HCT116 (cell line): ENCODE measurements at regions not wholly inside any gene's neighbourhood (a gene's known extent, or its start where the extent isn't known, plus 50 kb on each side); places are given as distances from the start of the nearest gene placed in this dataset.

Source experiments
- ATAC-seq: fragments of 200-7000 bp; cut with Tn5 transposase; 2 replicates; pipeline ENCODE4 v1.9.1; 2020; ENCODE audit warnings: mild to moderate bottlenecking, moderate library complexity
- BruUV-seq: library from RNA; stranded (reverse); fragments of 400-500 nt; replicated peaks from 2 replicates; lab custom pipeline; 2021; lab: Mats Ljungman, UMichigan
- CTCF ChIA-PET: fragments of 300-600 bp; sonication (Branson Sonifier 250); formaldehyde crosslinking; loops from one replicate; lab custom pipeline; 2021; ENCODE audit warnings: antibody characterized with exemption; lab: Charles Lee
- POLR2A ChIA-PET: fragments of 300-600, 350-600 bp; sonication (Branson Sonifier 250); formaldehyde crosslinking; loops from one replicate; lab custom pipeline; 2021; ENCODE audit warnings: antibody characterized with exemption; lab: Charles Lee
- RAD21 ChIA-PET, 2 experiments: fragments of 300-600 bp; sonication (Branson Sonifier 250); formaldehyde crosslinking; loops; one replicate each; lab custom pipeline; 2023; ENCODE audit warnings: low total read pairs in 2 of 2; ENCODE audit not compliant: uncharacterized antibody in 2 of 2, unreplicated experiment in 2 of 2, low non-redundant PET in 1 of 2; lab: Charles Lee
- DNase-seq: peaks from one replicate; pipeline ENCODE4 v3.0.0-alpha.2; 2010; ENCODE audit warnings: low read depth, low spot score
- H2AFZ ChIP-seq: fragments of 200-600 bp; shearing (Covaris generic), sonication (generic); 2 replicates; pipeline ENCODE4 v1.6.1; 2017; ENCODE audit warnings: low read depth, mixed run types, mixed read lengths, antibody characterized with exemption, low read length; ENCODE audit not compliant: poor library complexity, severe bottlenecking
- H3K27ac ChIP-seq: 2 replicates; pipeline ENCODE4 v1.5.1; 2012; ENCODE audit warnings: low read depth, low read length
- H3K27me3 ChIP-seq: fragments of 200-600 bp; sonication (generic); 2 replicates; pipeline ENCODE4 v1.6.1; 2016; ENCODE audit warnings: mixed run types, low read length, mixed read lengths; ENCODE audit not compliant: insufficient read depth
- H3K36me3 ChIP-seq, 2 experiments: fragments of 200-500 bp in 1 of 2; fragments of 200-600 bp in 1 of 2; sonication (Bioruptor generic) in 1 of 2; sonication (generic) in 1 of 2; 2 replicates each; pipeline versions ENCODE4 v1.5.1 to v1.6.1; 2014 to 2016; ENCODE audit warnings: low read length in 2 of 2, inconsistent platforms in 1 of 2, mixed read lengths in 1 of 2, mixed run types in 1 of 2; ENCODE audit not compliant: insufficient read depth in 2 of 2, control insufficient read depth in 1 of 2
- H3K4me1 ChIP-seq, 2 experiments: fragments of 200-600 bp in 1 of 2; sonication (generic) in 1 of 2; 2 replicates each; pipeline versions ENCODE4 v1.5.1 to v1.6.1; 2012 to 2017; ENCODE audit warnings: low read length in 2 of 2, inconsistent platforms in 1 of 2, mild to moderate bottlenecking in 1 of 2, mixed read lengths in 1 of 2, mixed run types in 1 of 2, moderate library complexity in 1 of 2; ENCODE audit not compliant: insufficient read depth in 2 of 2, control insufficient read depth in 1 of 2
- H3K4me2 ChIP-seq: fragments of 200-600 bp; sonication (generic); 2 replicates; pipeline ENCODE4 v1.6.1; 2017; ENCODE audit warnings: mixed run types, low read length, mixed read lengths
- H3K4me3 ChIP-seq, 2 experiments: fragments of 200-600 bp in 1 of 2; sonication (generic) in 1 of 2; replicated peaks in 1 of 2; 2 replicates each; pipeline ENCODE4 v1.5.1; 2011 to 2016; ENCODE audit warnings: low read length in 2 of 2, control low read depth in 1 of 2, low read depth in 1 of 2, mild to moderate bottlenecking in 1 of 2, mixed read lengths in 1 of 2, mixed run types in 1 of 2
- H3K79me2 ChIP-seq: fragments of 200-600 bp; sonication (generic); 2 replicates; pipeline ENCODE4 v1.6.1; 2017; ENCODE audit warnings: mild to moderate bottlenecking, mixed run types, low read length, moderate library complexity, mixed read lengths; ENCODE audit not compliant: insufficient read depth
- H3K9ac ChIP-seq: fragments of 200-600 bp; sonication (generic); 2 replicates; pipeline ENCODE4 v1.6.1; 2016; ENCODE audit warnings: low read length, mixed read lengths
- H3K9me2 ChIP-seq: fragments of 200-600 bp; sonication (generic), shearing (Covaris generic); 2 replicates; pipeline ENCODE4 v1.6.1; 2017; ENCODE audit warnings: mixed run types, mild to moderate bottlenecking, moderate library complexity; ENCODE audit not compliant: insufficient read depth
- H3K9me3 ChIP-seq, 2 experiments: fragments of 200-500 bp in 1 of 2; fragments of 200-600 bp in 1 of 2; sonication (Bioruptor generic) in 1 of 2; sonication (generic) in 1 of 2; 2 replicates each; pipeline ENCODE4 v1.6.1; 2014 to 2017; ENCODE audit warnings: low read length in 2 of 2, mixed read lengths in 2 of 2, inconsistent platforms in 1 of 2, low read depth in 1 of 2, mild to moderate bottlenecking in 1 of 2, mixed run types in 1 of 2, moderate library complexity in 1 of 2; ENCODE audit not compliant: control insufficient read depth in 1 of 2, insufficient read depth in 1 of 2
- H4K20me1 ChIP-seq: fragments of 200-600 bp; sonication (generic), shearing (Covaris generic); 2 replicates; pipeline ENCODE4 v1.6.1; 2017; ENCODE audit warnings: mixed run types, mild to moderate bottlenecking, moderate library complexity; ENCODE audit not compliant: insufficient read depth
- CEBPB ChIP-seq: IDR thresholded peaks from 2 replicates; pipeline ENCODE4 v1.6.1; 2012; ENCODE audit warnings: low read depth
- ELF1 ChIP-seq: IDR thresholded peaks from 2 replicates; pipeline ENCODE4 v1.6.1; 2012; ENCODE audit warnings: low read depth, borderline replicate concordance
- SIN3A ChIP-seq: IDR thresholded peaks from 2 replicates; pipeline ENCODE4 v1.6.1; 2012; ENCODE audit warnings: low read depth
- SP1 ChIP-seq: IDR thresholded peaks from 2 replicates; pipeline ENCODE4 v1.6.1; 2012; ENCODE audit warnings: low read depth
- SRF ChIP-seq: IDR thresholded peaks from 2 replicates; pipeline ENCODE4 v1.6.1; 2012; ENCODE audit warnings: low read depth
- intact Hi-C: fragments of 100-400 bp; cut with micrococcal nuclease; formaldehyde crosslinking; loops from 2 replicates; pipeline ENCODE4 v1.10.0; 2022
- TF ChIP-seq, protein P1 (sequence below), 3 experiments: fragments of 200-600 bp in 1 of 3; sonication (generic) in 1 of 3; IDR thresholded peaks in 2 of 3; conservative IDR thresholded peaks in 1 of 3; 2 replicates each; pipeline ENCODE4 v1.5.1; 2012 to 2017; ENCODE audit warnings: low read depth in 2 of 3, low read length in 2 of 3, antibody characterized with exemption in 1 of 3, borderline replicate concordance in 1 of 3, control low read depth in 1 of 3, mild to moderate bottlenecking in 1 of 3, mixed read lengths in 1 of 3, mixed run types in 1 of 3, moderate library complexity in 1 of 3; ENCODE audit not compliant: insufficient read depth in 1 of 3

DNA sequence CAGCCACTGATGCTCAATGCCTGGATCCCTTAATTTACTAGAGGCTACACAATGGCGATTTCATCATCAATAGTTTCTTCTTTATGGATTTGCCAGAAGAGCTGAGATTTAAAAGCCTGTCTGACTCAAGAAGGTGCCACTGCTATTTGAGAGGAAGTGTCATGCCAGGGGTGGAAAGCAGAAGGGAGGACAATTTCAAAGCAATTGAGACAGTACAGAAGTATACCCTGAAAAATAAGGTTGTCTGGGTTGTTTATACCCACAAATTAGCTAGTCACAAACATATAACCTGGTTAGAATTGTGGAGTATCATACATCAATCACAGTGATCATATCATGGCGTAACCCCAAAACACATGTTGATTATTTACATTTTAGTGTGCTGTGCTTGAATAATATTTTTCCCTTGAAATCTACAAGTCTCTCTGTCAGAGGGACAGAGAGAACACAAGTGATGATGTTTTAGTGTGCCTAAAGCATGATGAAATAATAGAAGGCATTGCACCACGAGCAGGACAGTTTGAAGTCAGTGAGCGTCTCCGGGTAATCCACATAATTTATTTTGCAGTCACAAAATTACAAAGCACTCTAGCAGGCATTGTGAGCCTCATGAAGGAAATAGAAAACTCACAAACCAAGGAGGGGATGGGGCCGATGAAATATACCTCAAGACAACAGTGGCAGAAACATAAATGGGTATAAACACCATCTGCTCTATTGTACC, 312.2 kb upstream of the SPRED2 start:
- intact Hi-C loops, result no loop called here
- POLR2A ChIA-PET, result no interaction called here
- no peak for DNase-seq
- H3K27ac ChIP-seq, result no peak overlapping the region
- no peak for TF ChIP-seq CEBPB
- TF ChIP-seq SIN3A, result no peak
- TF ChIP-seq, all 23 proteins: peak for 0
- ChIA-PET RAD21 (no interaction called here), CTCF (no interaction called here)
- Histone ChIP-seq H3K9ac (no peak overlapping the region), H3K4me1 (no peaks in the 10 kb centered on the region), H3K4me2 (no peak overlapping the region), H4K20me1 (no peaks in the 10 kb centered on the region), H3K4me3 (no peak overlapping the region), H3K9me3 (no peaks in the 10 kb centered on the region), H3K36me3 (no peaks in the 10 kb centered on the region), H3K79me2 (no peaks in the 10 kb centered on the region), H2AFZ (no peak overlapping the region), H3K9me2 (no peaks in the 10 kb centered on the region), H3K27me3 (peaks cover 20% of the 10 kb centered on the region)
- no TSS peak for BruUV-seq
- ATAC-seq, result no peak

DNA sequence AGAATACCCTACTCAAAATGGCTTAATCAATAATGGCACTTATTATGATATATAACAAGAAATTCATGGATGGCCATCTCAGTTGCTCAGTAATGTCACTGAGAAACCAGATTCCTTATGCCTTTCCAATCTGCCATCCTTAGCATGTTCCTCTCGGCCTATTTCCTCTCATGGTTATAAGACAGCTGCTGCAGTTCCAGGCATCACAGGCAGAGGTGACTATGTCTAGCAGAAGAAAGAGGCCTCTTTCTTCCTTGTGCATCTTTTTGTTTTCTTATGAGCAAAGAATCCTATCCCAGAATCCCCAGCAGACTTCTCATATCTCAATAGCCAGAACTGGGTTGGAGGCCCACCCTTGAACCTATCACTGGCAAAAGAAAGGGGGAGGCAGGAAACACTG, 310.6 kb upstream of the SPRED2 start:
- POLR2A ChIA-PET, result no interaction called here
- Histone ChIP-seq H4K20me1 (no peaks in the 10 kb centered on the region), H3K27me3 (peaks cover 33% of the 10 kb centered on the region), H3K4me1 (no peaks in the 10 kb centered on the region), H3K27ac (no peak overlapping the region), H3K9me2 (no peaks in the 10 kb centered on the region), H3K36me3 (no peaks in the 10 kb centered on the region), H2AFZ (no peak overlapping the region), H3K9me3 (no peaks in the 10 kb centered on the region), H3K4me2 (no peak overlapping the region), H3K4me3 (no peak overlapping the region), H3K79me2 (no peaks in the 10 kb centered on the region), H3K9ac (no peak overlapping the region)
- no TSS peak for BruUV-seq
- RAD21 ChIA-PET, result no interaction called here
- CTCF ChIA-PET, result no interaction called here
- DNase-seq, result no peak
- ATAC-seq, result no peak
- intact Hi-C loops, result no loop called here
- TF ChIP-seq SP1 (no peak), CEBPB (no peak), SRF (no peak), ELF1 (no peak)
- TF ChIP-seq, protein P1, sequence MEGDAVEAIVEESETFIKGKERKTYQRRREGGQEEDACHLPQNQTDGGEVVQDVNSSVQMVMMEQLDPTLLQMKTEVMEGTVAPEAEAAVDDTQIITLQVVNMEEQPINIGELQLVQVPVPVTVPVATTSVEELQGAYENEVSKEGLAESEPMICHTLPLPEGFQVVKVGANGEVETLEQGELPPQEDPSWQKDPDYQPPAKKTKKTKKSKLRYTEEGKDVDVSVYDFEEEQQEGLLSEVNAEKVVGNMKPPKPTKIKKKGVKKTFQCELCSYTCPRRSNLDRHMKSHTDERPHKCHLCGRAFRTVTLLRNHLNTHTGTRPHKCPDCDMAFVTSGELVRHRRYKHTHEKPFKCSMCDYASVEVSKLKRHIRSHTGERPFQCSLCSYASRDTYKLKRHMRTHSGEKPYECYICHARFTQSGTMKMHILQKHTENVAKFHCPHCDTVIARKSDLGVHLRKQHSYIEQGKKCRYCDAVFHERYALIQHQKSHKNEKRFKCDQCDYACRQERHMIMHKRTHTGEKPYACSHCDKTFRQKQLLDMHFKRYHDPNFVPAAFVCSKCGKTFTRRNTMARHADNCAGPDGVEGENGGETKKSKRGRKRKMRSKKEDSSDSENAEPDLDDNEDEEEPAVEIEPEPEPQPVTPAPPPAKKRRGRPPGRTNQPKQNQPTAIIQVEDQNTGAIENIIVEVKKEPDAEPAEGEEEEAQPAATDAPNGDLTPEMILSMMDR (IDR thresholded peaks at IDR 0.05 in 2 of 3, conservative IDR thresholded peaks at IDR 0.05 in 1 of 3; ENCODE audit: borderline replicate concordance in 1 of 3, insufficient read depth in 1 of 3, low read depth in 2 of 3, low read length in 2 of 3), result peak in 1 of 3 experiments; percentile 29; a peak in 2 of 6 replicates
